ENCODE measurements at regions not wholly inside any gene's neighbourhood (a gene's known extent, or its start where the extent isn't known, plus 50 kb on each side); places are given as distances from the start of the nearest gene placed in this dataset.

DNA sequence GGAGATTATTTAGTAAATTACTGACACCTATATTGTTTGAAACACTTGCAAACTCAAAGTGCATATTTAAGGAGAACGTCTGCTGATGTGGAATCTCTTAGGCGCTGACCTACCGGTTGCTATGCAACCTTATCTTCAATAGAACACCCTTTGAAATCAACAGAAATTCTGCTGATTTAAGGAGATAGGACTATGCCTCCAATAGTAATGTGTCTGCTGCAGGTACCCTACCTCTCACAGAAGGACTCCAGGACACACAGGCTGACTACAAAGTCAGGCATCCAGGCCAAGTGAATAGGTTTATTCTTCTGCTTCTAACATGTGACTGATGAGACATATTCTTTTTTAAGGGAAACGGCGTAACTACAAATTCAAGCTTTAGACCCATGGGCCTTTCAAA is 311.7 kb downstream of the CBLN4 start:
- TF ChIP-seq, protein P1, sequence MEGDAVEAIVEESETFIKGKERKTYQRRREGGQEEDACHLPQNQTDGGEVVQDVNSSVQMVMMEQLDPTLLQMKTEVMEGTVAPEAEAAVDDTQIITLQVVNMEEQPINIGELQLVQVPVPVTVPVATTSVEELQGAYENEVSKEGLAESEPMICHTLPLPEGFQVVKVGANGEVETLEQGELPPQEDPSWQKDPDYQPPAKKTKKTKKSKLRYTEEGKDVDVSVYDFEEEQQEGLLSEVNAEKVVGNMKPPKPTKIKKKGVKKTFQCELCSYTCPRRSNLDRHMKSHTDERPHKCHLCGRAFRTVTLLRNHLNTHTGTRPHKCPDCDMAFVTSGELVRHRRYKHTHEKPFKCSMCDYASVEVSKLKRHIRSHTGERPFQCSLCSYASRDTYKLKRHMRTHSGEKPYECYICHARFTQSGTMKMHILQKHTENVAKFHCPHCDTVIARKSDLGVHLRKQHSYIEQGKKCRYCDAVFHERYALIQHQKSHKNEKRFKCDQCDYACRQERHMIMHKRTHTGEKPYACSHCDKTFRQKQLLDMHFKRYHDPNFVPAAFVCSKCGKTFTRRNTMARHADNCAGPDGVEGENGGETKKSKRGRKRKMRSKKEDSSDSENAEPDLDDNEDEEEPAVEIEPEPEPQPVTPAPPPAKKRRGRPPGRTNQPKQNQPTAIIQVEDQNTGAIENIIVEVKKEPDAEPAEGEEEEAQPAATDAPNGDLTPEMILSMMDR (IDR thresholded peaks at IDR 0.05) = no peak
- no peak for TF ChIP-seq POLR2AphosphoS5 (IDR thresholded peaks at IDR 0.05)
- no peak for TF ChIP-seq POLR2A (IDR thresholded peaks at IDR 0.05)

All from prostate gland (tissue), 2 donors.